Mesenchymal stem cell (in vitro differentiated cells and primary cell): ENCODE measurements at regions not wholly inside any gene's neighbourhood (a gene's known extent, or its start where the extent isn't known, plus 50 kb on each side); places are given as distances from the start of the nearest gene placed in this dataset.
A peak's percentile ranks its signal among the peaks of the same experiment; 100 is the strongest.

Source experiments
- DNase-seq: peaks from one replicate; pipeline ENCODE4 v3.0.0-alpha.2; 2013
- H2AFZ ChIP-seq: one replicate; pipeline ENCODE4 v1.6.1; 2013; ENCODE audit warnings: low read depth, mild to moderate bottlenecking, control low read depth, inconsistent platforms, low read length, moderate library complexity
- H2AK5ac ChIP-seq: 2 replicates; pipeline ENCODE4 v1.6.1; 2013; ENCODE audit warnings: low read length, moderate library complexity, mild to moderate bottlenecking, inconsistent platforms; ENCODE audit not compliant: severe bottlenecking
- H2BK120ac ChIP-seq: one replicate; pipeline ENCODE4 v1.6.1; 2013; ENCODE audit warnings: low read depth, mild to moderate bottlenecking, inconsistent platforms, low read length, moderate library complexity
- H2BK12ac ChIP-seq, 2 experiments: one replicate each; pipeline ENCODE4 v1.6.1; 2013; ENCODE audit warnings: inconsistent platforms in 2 of 2, low read length in 2 of 2, mild to moderate bottlenecking in 2 of 2, moderate library complexity in 2 of 2, control low read depth in 1 of 2
- H2BK15ac ChIP-seq: one replicate; pipeline ENCODE4 v1.6.1; 2013; ENCODE audit warnings: mild to moderate bottlenecking, low read depth, inconsistent platforms; ENCODE audit not compliant: poor library complexity, severe bottlenecking
- H2BK5ac ChIP-seq: 2 replicates; pipeline ENCODE4 v1.6.1; 2013; ENCODE audit warnings: low read depth, mild to moderate bottlenecking, low read length, control low read depth, inconsistent platforms; ENCODE audit not compliant: poor library complexity, severe bottlenecking
- H3K14ac ChIP-seq, 2 experiments: one replicate each; pipeline ENCODE4 v1.6.1; 2013; ENCODE audit warnings: inconsistent platforms in 2 of 2, low read length in 2 of 2, control low read depth in 1 of 2, mild to moderate bottlenecking in 1 of 2, moderate library complexity in 1 of 2
- H3K18ac ChIP-seq, 2 experiments: one replicate each; pipeline ENCODE4 v1.6.1; 2013; ENCODE audit warnings: inconsistent platforms in 2 of 2, low read length in 2 of 2, control low read depth in 1 of 2, low read depth in 1 of 2, mild to moderate bottlenecking in 1 of 2
- H3K23ac ChIP-seq, 2 experiments: one replicate each; pipeline ENCODE4 v1.6.1; 2013; ENCODE audit warnings: inconsistent platforms in 2 of 2, low read length in 2 of 2, mild to moderate bottlenecking in 2 of 2, moderate library complexity in 2 of 2, control low read depth in 1 of 2
- H3K27ac ChIP-seq: 2 replicates; pipeline ENCODE4 v1.5.1; 2013; ENCODE audit warnings: mild to moderate bottlenecking, moderate library complexity, low read length, control low read depth, inconsistent platforms; ENCODE audit not compliant: poor library complexity, severe bottlenecking
- H3K27me3 ChIP-seq, 2 experiments: 2 replicates each; pipeline versions ENCODE4 v1.6.1 to v1.7.0; 2013; ENCODE audit warnings: low read length in 2 of 2, mild to moderate bottlenecking in 2 of 2, moderate library complexity in 2 of 2, control low read depth in 1 of 2, inconsistent platforms in 1 of 2; ENCODE audit not compliant: control insufficient read depth in 1 of 2, insufficient read depth in 1 of 2
- H3K36me3 ChIP-seq, 2 experiments: 2 replicates each; pipeline versions ENCODE4 v1.6.1 to v1.7.0; 2013; ENCODE audit warnings: low read length in 2 of 2, control low read depth in 1 of 2, inconsistent platforms in 1 of 2, low read depth in 1 of 2, mild to moderate bottlenecking in 1 of 2; ENCODE audit not compliant: insufficient read depth in 2 of 2, control insufficient read depth in 1 of 2
- H3K4ac ChIP-seq, 2 experiments: one replicate each; pipeline ENCODE4 v1.6.1; 2013; ENCODE audit warnings: inconsistent platforms in 2 of 2, low read length in 2 of 2, mild to moderate bottlenecking in 2 of 2, moderate library complexity in 2 of 2, control low read depth in 1 of 2, low read depth in 1 of 2
- H3K4me1 ChIP-seq: 2 replicates; pipeline ENCODE4 v1.6.1; 2013; ENCODE audit warnings: low read depth, low read length, control low read depth; ENCODE audit not compliant: control insufficient read depth, insufficient read depth
- H3K4me2 ChIP-seq: 2 replicates; pipeline ENCODE4 v1.6.1; 2013; ENCODE audit warnings: low read length, mild to moderate bottlenecking, inconsistent platforms; ENCODE audit not compliant: poor library complexity, severe bottlenecking
- H3K4me3 ChIP-seq, 2 experiments: 2 replicates each; pipeline versions ENCODE4 v1.5.1 to v1.7.0; 2013; ENCODE audit warnings: low read length in 2 of 2, mild to moderate bottlenecking in 2 of 2, control low read depth in 1 of 2, low read depth in 1 of 2; ENCODE audit not compliant: insufficient read depth in 1 of 2
- H3K79me1 ChIP-seq: replicated peaks from 2 replicates; pipeline ENCODE4 v1.6.1; 2013; ENCODE audit warnings: mild to moderate bottlenecking, control low read depth, low read length, inconsistent platforms; ENCODE audit not compliant: poor library complexity, severe bottlenecking
- H3K9ac ChIP-seq: 2 replicates; pipeline ENCODE4 v1.7.0; 2013; ENCODE audit warnings: mild to moderate bottlenecking, low read length, moderate library complexity
- H3K9me3 ChIP-seq: 2 replicates; pipeline ENCODE4 v1.7.0; 2013; ENCODE audit warnings: mild to moderate bottlenecking, low read length; ENCODE audit not compliant: control insufficient read depth
- H4K8ac ChIP-seq: one replicate; pipeline ENCODE4 v1.6.1; 2013; ENCODE audit warnings: inconsistent platforms, mild to moderate bottlenecking, low read length, moderate library complexity
- H4K91ac ChIP-seq: one replicate; pipeline ENCODE4 v1.6.1; 2013; ENCODE audit warnings: mild to moderate bottlenecking, low read length, inconsistent platforms
- WGBS: methylation state at CpG from one replicate; pipeline ENCODE4 v1.1.7; 2013; ENCODE audit warnings: mixed read lengths; 5-methylcytosine and 5-hydroxymethylcytosine counted together

DNA sequence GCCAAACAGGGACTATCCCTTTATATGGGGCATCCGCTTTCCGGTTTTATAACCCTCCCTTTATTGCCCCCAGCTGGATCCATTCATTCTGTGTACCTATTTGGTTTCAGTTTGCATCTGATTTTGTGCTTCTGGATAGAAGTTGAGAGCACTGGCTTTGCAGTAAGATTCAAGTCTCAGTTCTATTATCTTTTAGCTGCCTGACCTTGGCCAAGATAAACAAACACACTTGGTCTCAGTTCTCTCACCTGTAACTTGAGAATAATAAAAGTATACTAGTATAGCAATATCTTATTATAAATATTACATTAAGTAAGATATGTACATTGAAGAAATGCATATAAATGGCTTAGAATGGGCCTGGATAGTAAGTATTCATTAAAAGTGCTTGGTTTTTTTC lies 182.4 kb upstream of the TSHZ2 start:
- Histone ChIP-seq H4K8ac (no peak overlapping the region), H3K9ac (no peak overlapping the region), H3K36me3 (no peaks in the 10 kb centered on the region), H3K23ac (no peak overlapping the region), H3K9me3 (no peaks in the 10 kb centered on the region), H2BK5ac (no peak overlapping the region), H2BK120ac (no peak overlapping the region), H3K79me1 (no peaks in the 10 kb centered on the region), H2BK15ac (no peak overlapping the region), H3K4ac (no peak overlapping the region), H3K14ac (no peak overlapping the region), H2BK12ac (no peak overlapping the region), H2AK5ac (no peak overlapping the region), H3K27me3 (no peaks in the 10 kb centered on the region), H3K18ac (no peak overlapping the region), H3K4me1 (no peaks in the 10 kb centered on the region), H3K27ac (no peak overlapping the region), H3K4me3 (no peak overlapping the region), H3K4me2 (no peak overlapping the region), H2AFZ (no peak overlapping the region), H4K91ac (no peak overlapping the region)
- 80% methylated on average over 2 of the region's 2 CpGs for WGBS
- DNase-seq, result no peak

- Histone ChIP-seq H3K4me3 (no peak overlapping the region), H3K36me3 (no peaks in the 10 kb centered on the region), H4K8ac (no peak overlapping the region), H2AFZ (no peak overlapping the region), H3K27me3 (no peaks in the 10 kb centered on the region), H2BK5ac (no peak overlapping the region), H3K79me1 (no peaks in the 10 kb centered on the region), H3K27ac (no peak overlapping the region), H2BK12ac (no peak overlapping the region), H4K91ac (no peak overlapping the region), H2AK5ac (no peak overlapping the region), H3K9me3 (no peaks in the 10 kb centered on the region), H3K14ac (no peak overlapping the region), H3K4me1 (no peaks in the 10 kb centered on the region), H3K18ac (no peak overlapping the region), H3K4me2 (no peak overlapping the region), H3K4ac (no peak overlapping the region), H3K23ac (no peak overlapping the region), H2BK15ac (no peak overlapping the region), H3K9ac (no peak overlapping the region), H2BK120ac (no peak overlapping the region)
- 58% methylated on average over 1 of the region's 3 CpGs for WGBS
- no peak for DNase-seq
Measured at GRCh38 chr20:52787962-52788361, 184.2 kb upstream of the TSHZ2 start.

DNA sequence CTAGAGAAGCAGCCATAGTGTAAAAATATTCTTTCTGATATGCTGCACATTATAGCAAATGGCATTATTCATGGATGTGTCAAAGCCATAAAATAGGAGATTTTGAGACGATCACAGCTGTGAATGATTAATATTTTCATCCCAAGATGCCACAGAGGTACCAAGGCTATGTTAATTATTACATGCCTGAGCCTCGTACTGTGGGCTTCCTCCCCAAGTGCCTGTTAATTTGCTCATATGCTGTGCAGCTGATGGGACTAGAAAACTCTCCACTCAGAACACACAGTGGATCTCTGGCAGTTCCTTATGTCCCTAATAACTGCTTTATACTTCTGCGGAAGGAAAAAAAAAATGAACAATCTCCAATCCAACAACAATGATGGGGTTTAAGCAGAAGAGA lies 184.9 kb upstream of the TSHZ2 start:
- no peak overlapping the region for H2BK5ac ChIP-seq
- 67% methylated on average over 2 of the region's 3 CpGs for WGBS

DNA sequence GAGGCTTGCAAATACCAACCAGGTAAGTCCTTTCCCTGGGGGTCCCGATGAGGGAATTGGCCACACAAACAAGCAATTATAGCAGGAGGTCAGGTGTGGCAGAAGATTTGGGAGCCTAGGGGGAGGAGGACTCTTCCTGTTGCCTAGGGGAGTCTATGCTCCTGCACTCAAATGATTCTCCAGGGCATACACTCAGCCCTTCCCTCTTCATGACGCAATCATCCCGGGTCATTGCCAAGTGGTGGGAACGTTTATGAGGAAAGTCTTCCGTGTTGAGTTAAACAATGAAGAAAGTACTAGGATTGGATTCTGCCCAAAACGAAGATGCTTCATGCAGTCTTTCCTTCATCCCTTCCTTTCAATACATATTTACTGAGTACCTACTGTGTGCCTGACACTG lies 186.5 kb upstream of the TSHZ2 start:
- H4K8ac ChIP-seq, result no peak overlapping the region
- H3K27me3 ChIP-seq, result no peaks in the 10 kb centered on the region
- no peak overlapping the region for H3K18ac ChIP-seq
- 82% methylated on average over 6 of the region's 6 CpGs for WGBS
- H2BK15ac ChIP-seq, result no peak overlapping the region
- H3K4me2 ChIP-seq, result no peak overlapping the region
- H3K23ac ChIP-seq, result no peak overlapping the region
- H3K4ac ChIP-seq, result no peak overlapping the region
- no peaks in the 10 kb centered on the region for H3K36me3 ChIP-seq
- no peaks in the 10 kb centered on the region for H3K79me1 ChIP-seq
- no peak overlapping the region for H2BK5ac ChIP-seq
- no peak overlapping the region for H3K27ac ChIP-seq
- H3K4me1 ChIP-seq, result no peaks in the 10 kb centered on the region
- no peak overlapping the region for H2BK12ac ChIP-seq
- H3K4me3 ChIP-seq, result no peak overlapping the region
- no peak overlapping the region for H3K9ac ChIP-seq
- H4K91ac ChIP-seq, result no peak overlapping the region
- H3K14ac ChIP-seq, result no peak overlapping the region
- peak; percentile 7 for DNase-seq
- no peak overlapping the region for H2AFZ ChIP-seq
- H2BK120ac ChIP-seq, result no peak overlapping the region
- H3K9me3 ChIP-seq, result no peaks in the 10 kb centered on the region
- H2AK5ac ChIP-seq, result no peak overlapping the region

More for the DNA sequence above, 184.9 kb upstream of the TSHZ2 start:
- Histone ChIP-seq H3K9me3 (no peaks in the 10 kb centered on the region), H3K79me1 (no peaks in the 10 kb centered on the region), H3K4me2 (no peak overlapping the region), H3K4me3 (no peak overlapping the region), H2BK12ac (no peak overlapping the region), H2BK15ac (no peak overlapping the region), H3K4me1 (no peaks in the 10 kb centered on the region), H2BK120ac (no peak overlapping the region), H3K14ac (no peak overlapping the region), H2AFZ (no peak overlapping the region), H3K23ac (no peak overlapping the region), H3K9ac (no peak overlapping the region), H3K18ac (no peak overlapping the region), H4K8ac (no peak overlapping the region), H3K27ac (no peak overlapping the region), H3K27me3 (no peaks in the 10 kb centered on the region), H3K4ac (no peak overlapping the region), H2AK5ac (no peak overlapping the region), H3K36me3 (no peaks in the 10 kb centered on the region), H4K91ac (no peak overlapping the region)
- DNase-seq, result no peak
